ENCODE measurements at regions not wholly inside any gene's neighbourhood (a gene's known extent, or its start where the extent isn't known, plus 50 kb on each side); places are given as distances from the start of the nearest gene placed in this dataset.

DNA sequence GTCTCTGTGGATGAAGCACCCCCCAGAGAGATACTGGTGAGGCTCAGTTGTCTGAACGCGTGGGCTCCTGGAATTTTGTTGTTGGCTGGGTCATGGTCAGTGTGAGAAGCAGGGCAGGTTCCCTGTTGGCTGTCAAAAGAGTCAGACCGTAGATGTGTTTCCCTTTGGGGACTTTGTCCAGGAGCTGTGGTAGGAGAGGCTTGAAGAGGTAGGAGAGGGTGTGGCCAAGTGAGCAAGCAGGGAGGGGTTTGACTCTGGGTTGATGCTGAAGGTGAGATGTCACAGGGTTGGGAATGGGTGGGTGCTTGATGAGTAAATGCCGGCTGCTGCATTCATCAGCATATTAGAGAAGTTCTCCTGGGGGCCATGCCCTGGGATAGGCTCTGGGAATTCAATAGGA, 803.2 kb downstream of the TBC1D22A start:
- ATAC-seq (no peak), DNase-seq (ENCODE audit: missing footprints) (no peak)
- intact Hi-C loops (cut with DNase I): no loop called here

DNA sequence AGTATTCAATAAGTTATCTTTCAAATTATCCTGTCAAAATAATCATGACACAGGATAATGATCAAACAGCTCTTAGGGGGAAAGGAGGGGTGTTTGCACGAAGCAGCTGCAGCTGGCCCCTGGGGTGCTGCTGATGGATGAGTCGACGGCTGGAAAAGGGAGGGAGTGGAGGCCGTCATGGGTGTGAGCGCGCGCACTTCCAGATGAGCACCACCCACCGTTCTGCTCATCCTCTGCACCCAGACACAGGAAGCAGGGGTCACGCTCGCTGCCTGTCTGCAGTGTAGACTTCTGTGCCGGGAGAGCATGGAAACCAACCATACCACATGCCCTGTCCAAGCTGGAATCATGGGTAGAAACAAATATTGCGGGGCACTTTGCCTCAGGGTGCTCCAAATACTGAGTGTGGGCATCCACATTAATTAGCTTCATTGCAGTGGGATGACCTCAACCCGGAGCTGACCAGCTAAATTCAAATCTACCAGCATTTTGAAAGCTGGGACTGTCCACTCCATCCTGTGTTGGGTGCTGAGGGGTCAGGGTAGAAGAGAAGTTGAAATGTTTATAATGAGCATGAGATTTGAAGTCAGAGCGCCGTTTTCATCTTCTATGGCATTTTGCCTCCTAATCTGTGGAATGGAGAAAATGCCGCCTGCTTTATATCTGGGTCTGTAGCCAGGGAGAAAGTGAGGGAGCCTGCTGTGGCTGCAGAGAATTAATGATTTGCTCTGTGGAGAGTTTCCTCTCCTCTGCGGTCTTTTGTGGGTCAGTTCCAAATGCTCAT, 802.4 kb downstream of the TBC1D22A start:
- DNase-seq (ENCODE audit: missing footprints): no peak
- ATAC-seq: no peak

DNA sequence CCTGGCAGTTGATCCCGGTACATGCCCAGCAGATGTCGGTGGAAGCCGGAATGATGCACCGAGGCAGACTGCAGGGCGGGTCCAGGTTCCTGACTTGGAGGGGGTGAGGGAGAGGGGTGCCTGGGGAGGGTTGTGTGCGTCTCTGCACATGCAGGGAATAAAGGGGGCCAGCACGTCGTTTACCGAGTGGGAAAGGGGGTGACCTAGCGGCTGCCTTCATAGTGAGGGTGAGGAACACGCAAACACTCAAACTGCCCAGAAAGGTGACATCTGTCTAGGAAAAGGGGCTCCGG, 801.7 kb downstream of the TBC1D22A start:
- ATAC-seq: no peak
- no peak for DNase-seq (ENCODE audit: missing footprints)
- intact Hi-C loops (cut with DNase I): no loop called here

More for the DNA sequence above, 802.4 kb downstream of the TBC1D22A start:
- intact Hi-C loops (cut with DNase I): no loop called here

DNA sequence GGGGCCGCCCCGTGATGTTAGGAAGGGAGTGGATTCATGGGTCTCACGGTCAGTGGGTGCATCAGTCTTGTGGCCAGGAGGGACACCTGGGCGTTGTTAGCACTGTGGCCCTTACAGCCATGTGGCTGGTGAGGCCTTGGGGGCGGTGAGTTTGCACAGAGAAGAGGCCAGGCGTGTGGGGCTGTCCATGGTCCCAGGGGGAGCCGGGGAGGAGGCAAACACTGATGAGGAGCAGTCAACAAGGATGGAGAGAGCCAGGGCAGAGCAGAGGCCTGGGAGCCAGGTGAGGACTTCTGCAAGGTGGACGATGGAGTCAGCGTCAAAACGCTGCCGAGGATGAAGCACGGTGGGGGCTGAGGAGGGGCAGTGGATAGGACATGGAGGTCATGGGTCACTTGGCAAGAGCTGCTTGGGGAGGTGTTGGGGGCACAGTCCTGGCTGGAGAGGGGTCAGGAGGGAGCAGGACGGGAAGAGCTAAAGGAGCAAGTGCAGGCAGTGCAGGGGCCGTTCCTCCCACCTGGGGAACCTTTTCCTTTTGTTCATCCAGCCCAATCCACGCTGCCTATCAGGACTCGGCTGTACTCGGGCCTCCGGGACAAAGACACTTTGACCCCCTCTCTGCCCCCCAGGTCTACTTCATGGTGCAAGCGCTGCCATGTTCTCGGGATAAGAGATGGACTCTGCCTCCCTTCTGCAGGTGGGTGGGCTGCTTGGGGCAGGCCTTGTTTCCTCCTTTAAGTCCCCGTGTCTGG, 801.1 kb downstream of the TBC1D22A start:
- no peak for ATAC-seq
- no peak for DNase-seq (ENCODE audit: missing footprints)
- intact Hi-C loops (cut with DNase I): no loop called here

DNA sequence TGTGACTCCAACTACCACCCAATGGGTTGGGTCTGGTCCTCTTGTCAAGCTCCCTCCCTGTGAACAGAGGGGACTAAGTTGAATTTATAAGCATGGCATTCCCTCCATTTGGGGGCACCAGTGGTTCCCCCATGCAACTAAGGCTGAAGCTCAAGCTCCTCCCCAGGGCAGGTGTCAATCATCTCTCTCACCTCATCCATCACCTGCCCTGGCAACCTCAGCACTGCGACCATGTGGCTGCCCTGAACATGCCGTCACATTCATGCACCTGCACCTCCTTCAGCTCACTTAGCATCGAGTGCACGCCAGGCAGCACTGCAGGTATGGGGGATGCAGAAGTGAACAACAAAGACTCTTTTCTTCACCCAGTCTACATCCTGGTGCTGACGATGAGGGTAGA, 799.3 kb downstream of the TBC1D22A start:
- ATAC-seq (no peak), DNase-seq (ENCODE audit: missing footprints) (no peak)
- intact Hi-C loops (cut with DNase I): no loop called here

DNA sequence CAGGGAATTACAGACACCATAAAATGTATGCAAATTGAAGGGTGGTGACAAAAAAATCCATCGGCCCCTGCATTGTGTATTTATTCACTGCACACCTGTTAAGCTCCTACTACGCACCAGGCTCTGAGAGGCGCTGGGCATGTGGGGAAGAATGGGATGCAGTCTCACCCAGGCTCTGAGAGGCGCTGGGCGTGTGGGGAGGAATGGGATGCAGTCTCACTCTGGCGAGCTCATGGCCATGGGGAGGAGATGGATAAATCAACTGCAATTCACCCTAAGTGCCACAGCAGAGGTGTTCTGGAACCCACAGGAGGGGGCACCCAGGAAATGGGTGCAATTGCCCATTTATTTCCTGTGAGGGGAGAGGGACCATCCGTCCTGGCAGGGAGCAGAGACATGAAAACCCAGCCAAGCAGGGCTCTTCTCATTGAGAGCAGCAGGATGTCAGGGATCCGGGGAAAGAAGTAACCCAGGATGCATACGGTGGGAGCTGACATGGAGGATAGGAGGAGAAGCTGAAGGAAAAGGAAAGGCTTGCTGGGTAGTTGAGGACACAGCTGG, 798.7 kb downstream of the TBC1D22A start:
- no peak for ATAC-seq
- intact Hi-C loops (cut with DNase I): no loop called here
- no peak for DNase-seq (ENCODE audit: missing footprints)

DNA sequence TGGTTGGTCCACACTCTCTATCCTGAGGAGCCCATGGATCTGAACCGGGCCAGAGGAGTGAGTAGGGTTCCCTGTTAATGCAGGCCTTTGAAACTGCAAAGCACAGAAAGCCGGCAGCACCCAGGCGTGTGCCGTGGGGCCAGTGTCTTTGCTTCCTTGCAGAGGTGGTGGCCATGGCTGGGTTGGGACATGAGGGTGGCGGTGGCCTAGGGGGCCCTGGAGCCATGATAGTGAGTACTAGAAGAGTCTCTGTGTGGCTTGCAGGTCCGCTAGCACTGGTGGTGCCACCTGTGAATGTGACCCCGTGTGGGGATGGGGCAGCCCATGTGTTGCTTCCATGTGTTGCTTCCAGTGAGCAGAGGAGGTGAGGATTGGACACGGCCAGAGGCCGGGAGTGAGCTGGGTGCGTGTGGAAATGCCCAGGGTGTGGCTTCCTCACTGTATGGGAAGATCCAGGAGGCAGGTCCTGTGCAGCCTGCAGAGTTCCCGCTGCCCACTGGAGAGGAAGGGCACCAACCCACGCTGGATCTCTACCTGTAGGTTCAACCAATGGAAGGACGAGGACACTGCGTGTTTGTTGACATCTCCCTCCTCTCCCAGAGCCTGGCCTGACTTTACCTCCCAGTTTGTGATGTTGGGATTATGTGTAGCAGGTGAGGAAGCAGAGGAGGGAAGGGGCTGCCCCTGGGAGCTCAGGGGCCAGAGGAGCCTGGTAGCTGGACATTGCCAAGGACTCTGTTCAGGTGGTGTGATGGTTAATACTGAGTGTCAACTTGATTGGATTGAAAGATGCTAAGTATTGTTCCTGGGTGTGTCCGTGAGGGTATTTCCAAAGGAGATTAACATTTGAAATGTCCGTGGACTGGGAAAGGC, 796.6 kb downstream of the TBC1D22A start:
- intact Hi-C loops (cut with DNase I): no loop called here
- ATAC-seq: no peak
- DNase-seq (ENCODE audit: missing footprints): no peak

DNA sequence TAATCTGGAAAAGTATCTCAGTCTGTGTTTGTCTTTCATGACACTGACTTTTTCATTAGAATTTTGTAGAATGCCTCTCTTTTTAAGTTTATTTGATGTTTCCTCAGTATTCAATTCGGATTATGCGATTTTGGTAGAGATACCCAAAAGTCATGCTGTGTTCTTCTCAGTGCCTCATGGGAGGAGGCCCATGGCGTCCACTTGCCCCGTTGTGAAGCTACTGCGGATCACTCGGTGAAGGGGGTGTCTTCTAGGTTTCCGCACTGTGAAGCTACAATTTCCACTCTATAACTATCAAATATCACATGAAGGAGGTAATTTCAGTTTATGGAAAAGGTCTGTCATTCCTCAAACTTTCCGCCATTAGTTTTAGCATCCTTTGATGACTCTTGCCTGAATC, 794.0 kb downstream of the TBC1D22A start:
- DNase-seq (ENCODE audit: missing footprints) (no peak), ATAC-seq (no peak)
- intact Hi-C loops (cut with DNase I): no loop called here

DNA sequence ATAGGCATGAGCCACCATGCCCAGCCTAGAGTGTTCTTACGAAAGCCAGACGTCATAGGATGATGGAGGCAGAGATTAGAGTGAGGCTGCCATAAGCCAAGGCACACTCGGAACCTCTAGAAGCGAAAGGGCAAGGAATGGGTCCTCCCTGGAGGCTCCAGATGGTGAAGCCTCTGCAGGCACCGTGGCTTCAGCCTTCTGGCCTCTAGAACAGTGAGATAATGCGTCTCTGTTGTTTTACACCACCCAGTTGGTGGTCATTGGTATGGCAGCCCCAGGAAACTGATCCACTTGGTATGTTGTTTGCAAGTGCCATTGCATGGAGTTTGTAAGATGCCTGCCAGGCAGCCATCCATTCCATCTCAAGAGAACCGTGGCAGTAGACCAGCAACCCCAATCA, 791.0 kb downstream of the TBC1D22A start:
- no peak for ATAC-seq
- intact Hi-C loops (cut with DNase I): no loop called here
- DNase-seq (ENCODE audit: missing footprints): no peak

DNA sequence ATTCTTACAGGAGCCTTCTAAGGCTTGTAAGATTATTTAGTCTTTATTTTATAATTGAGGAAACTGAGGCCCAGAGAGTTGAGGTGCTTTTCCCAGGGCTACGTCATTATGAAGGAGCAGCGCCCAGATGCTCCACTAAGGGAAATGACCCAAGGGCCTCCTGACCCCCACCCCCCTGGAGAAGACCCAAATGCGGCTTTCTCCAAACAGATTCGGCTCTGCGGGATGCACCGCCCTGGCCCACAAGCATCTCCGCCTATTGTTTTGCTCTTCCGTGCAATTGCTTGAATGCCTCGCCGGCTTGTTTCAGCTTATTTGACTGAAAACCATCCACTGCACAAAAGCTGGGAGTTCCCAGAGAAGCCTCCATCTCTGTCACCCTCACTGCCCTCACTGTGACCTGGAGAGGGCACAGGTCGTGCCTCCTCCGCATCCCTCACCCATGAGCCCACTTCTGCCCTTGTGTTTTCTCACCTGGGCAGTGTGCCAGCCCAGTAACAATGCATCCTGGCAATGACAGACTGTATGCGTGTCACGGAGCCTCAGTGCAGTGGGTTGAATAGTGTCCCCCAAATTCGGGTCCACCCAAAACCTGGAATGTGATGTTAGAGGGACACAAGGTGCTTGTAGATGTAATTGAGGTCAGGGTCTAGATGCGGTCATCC, 790.2 kb downstream of the TBC1D22A start:
- DNase-seq (ENCODE audit: missing footprints) (no peak), ATAC-seq (no peak)
- intact Hi-C loops (cut with DNase I): no loop called here

DNA sequence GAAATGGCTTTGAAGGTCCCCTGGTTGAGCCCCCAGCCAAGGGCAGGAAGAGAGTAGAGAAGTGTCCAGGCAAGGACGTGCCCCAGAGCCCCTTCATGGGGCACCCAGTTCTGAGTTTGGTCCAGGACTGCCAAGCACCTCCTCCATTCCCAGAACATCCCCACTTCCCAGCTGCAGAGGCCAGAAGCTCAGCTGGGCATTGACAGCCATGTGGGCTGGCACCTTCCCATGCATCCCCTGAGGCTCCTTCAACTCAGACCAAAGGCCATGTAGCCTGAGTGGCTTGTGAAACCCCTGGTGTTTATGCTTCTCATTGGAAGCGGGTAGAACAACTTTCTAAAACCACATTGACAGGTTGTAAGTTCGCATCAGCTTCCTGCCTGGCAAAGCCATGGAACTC, 789.6 kb downstream of the TBC1D22A start:
- ATAC-seq: no peak
- intact Hi-C loops (cut with DNase I): no loop called here
- DNase-seq (ENCODE audit: missing footprints): no peak

DNA sequence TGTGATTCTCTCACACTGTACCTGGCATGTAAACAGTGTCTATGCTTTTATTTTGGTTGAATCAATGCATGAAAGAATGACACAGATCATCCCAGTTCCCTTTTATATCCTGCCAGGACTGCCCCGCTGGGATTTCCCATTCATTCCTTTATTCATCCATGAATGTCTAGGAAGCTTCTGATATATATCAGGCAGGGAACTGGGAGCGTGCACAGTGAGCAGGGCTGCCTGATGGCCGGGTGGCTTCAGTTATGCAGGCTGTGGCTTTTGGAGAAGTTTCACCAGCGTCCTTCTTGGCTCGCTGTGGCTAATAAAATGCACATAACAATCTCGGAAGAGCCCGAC, 789.0 kb downstream of the TBC1D22A start:
- ATAC-seq: no peak
- no peak for DNase-seq (ENCODE audit: missing footprints)
- intact Hi-C loops (cut with DNase I): no loop called here

DNA sequence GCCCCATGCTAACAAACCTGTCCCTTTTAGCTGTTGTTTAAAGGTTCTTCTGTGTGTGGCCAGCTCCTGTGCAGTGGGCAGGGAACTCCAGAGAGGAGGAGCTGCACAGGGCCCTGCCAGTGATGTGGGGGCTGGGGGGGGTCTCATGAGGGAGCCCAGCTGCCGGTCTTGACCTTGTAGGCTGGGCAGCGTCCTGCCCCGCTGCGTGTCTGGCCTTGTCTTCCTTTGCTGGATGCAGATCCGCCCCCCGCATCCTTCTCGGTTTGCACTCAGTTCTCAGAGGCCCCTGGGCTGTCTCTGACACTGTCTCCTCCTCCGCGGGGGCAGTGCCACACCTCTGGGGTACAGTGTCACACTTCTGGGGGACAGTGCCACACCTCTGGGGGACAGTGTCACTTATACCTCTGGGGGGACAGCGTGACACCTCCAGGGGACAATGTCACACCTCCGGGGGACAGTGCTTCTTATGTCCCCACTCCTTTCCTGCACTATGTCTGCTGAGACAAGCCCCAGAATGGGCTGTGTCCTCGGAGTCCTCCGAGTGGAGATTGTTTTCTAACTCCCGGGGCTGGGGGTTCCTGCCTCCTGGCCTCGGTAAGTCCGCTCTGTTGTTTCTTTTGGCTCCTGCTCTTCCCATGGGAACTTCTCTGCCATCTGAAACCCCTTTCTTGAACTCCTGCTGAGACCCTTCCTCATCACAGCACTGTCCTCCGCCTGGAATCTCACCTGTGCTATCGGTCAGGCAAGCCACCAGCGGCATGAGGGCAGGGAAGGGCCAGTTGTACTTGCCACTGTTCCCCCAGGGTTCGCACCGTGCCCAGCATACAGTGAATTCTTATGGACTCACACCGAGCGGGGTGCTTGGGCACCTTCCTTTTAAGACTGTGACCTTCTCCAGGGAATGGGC, 788.3 kb downstream of the TBC1D22A start:
- intact Hi-C loops (cut with DNase I): no loop called here
- DNase-seq (ENCODE audit: missing footprints): no peak
- no peak for ATAC-seq

DNA sequence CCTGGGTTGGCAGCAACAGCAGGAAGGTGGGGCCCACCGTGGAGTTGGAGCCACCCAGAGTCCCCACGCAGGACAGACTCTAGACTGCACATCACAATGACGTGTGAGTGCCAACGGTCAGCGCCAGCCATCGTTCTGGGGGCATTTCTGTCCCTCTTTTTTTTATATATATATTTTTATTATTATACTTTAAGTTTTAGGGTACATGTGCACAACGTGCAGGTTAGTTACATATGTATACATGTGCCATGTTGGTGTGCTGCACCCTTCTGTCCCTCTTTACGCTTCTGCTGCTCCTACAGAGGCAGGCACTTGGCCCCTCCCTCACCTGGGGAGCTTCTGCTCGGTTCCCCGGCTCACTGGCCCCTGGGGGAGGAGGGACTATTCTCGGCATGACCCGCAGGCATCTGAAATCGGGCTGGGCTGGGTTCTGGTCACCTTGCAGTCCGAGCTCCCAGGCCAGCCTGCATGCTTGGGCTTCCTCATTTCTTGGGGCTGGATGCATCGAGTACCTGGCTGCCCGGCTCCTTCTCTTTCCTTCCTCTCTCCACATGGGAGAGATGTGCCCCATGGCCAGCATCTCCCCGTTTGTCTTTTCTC, 787.4 kb downstream of the TBC1D22A start:
- intact Hi-C loops (cut with DNase I): no loop called here
- ATAC-seq (no peak), DNase-seq (ENCODE audit: missing footprints) (no peak)

DNA sequence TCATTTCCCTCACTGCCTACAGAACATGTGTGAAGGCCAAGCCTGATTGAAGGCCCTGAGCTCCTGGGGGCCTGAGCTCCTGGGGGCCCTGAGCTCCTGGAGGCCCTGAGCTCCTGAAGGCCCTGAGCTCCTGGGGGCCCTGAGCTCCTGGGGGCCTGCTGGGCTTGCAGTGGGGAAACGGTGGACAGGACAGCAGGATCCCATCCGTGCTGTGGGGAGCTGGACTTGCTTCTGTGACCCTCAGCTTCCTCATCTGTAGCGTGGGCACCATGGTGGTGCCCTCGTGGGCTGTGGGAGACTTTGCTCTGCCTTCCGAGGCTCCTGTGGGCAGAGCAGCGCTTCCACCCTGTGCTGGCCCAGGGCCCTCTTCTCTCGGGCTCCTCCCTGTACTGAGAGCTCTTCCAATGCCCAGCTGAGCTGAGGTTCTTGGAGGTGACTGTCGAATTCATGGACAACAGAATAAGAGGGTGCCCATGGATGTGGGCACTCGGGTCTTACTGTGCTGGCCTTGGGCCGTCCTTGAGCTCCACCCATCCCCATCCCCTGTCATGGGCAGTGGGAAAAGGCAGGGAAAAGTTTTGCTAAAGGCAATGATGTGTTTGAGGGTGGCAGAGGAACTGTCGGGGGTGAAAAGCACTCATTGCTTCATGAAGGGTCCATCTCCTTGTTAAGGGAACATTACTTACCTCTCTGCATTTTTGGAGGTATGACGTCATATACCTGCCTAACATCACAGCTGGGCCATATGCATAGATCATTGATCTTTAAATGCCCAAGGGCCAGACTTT, 786.7 kb downstream of the TBC1D22A start:
- ATAC-seq (no peak), DNase-seq (ENCODE audit: missing footprints) (no peak)
- intact Hi-C loops (cut with DNase I): no loop called here

DNA sequence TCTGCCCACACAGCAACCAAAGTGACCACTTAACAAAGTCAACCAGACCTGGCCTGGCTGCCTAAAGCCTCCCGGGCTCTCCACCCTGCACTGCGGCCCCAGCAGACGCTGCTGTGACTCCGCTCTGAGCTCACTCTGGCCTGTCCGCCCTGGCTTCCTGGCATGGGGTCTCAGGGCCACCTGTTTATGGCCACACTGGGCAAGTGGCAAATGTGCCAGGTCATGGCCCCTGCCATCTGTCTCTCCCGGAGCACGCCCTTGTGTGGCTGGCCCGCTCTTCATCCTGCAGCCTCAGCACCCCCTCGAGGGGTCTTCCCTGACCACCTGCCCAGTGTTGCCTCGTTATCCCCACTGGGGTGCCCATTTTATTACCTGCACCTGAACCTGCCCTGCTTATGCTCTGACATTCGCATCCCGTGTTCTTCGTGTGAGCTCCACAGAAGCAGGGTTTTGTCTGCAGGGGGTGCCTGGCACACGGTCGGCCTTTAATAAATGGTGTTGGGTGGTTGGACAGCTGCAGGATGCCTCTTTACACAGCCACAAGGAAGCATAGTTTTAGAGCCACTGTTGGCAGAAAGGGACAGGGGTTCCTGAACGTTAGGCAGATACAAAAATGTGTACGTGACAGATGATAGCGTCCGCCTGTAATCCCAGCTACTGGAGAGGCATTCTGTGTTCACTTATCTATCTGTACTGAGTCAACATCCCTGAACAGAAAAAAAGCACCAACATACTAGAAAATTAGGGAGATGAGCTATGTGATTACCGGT, 785.6 kb downstream of the TBC1D22A start:
- DNase-seq (ENCODE audit: missing footprints): no peak
- no peak for ATAC-seq
- intact Hi-C loops (cut with DNase I): no loop called here

Measured in Right ventricle myocardium inferior (tissue), 1 donor.